ENCODE measurements at regions not wholly inside any gene's neighbourhood (a gene's known extent, or its start where the extent isn't known, plus 50 kb on each side); places are given as distances from the start of the nearest gene placed in this dataset.

GRCh38 chr14:37857774-37858266, 262.4 kb downstream of the TTC6 start (continued):
- TF ChIP-seq, protein P1, sequence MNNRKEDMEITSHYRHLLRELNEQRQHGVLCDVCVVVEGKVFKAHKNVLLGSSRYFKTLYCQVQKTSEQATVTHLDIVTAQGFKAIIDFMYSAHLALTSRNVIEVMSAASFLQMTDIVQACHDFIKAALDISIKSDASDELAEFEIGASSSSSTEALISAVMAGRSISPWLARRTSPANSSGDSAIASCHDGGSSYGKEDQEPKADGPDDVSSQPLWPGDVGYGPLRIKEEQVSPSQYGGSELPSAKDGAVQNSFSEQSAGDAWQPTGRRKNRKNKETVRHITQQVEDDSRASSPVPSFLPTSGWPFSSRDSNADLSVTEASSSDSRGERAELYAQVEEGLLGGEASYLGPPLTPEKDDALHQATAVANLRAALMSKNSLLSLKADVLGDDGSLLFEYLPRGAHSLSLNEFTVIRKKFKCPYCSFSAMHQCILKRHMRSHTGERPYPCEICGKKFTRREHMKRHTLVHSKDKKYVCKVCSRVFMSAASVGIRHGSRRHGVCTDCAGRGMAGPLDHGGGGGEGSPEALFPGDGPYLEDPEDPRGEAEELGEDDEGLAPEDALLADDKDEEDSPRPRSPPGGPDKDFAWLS (CRISPR knock-in tag; IDR thresholded peaks at IDR 0.05; ENCODE audit: borderline replicate concordance) = no peak
- no peak for TF ChIP-seq NAIF1 (CRISPR knock-in tag; IDR thresholded peaks at IDR 0.05; ENCODE audit: borderline replicate concordance)
- no peak for TF ChIP-seq BCL6 (CRISPR knock-in tag; IDR thresholded peaks at IDR 0.05)
- TF ChIP-seq HIVEP1 (CRISPR knock-in tag; IDR thresholded peaks at IDR 0.05) = no peak
- no peak for TF ChIP-seq ZNF382 (CRISPR knock-in tag; IDR thresholded peaks at IDR 0.05; ENCODE audit: borderline replicate concordance)
- no peak for TF ChIP-seq CERS6 (CRISPR knock-in tag; IDR thresholded peaks at IDR 0.05)
- peak; percentile 8 for TF ChIP-seq TEAD3 (CRISPR knock-in tag; optimal IDR thresholded peaks at IDR 0.05; ENCODE audit: borderline replicate concordance)
- TF ChIP-seq ZNF775 (CRISPR knock-in tag; IDR thresholded peaks at IDR 0.05; ENCODE audit: borderline replicate concordance) = no peak
- TF ChIP-seq NPAS2 (CRISPR knock-in tag; IDR thresholded peaks at IDR 0.05; ENCODE audit: borderline replicate concordance) = no peak
- TF ChIP-seq ASH2L (IDR thresholded peaks at IDR 0.05; ENCODE audit: insufficient read length, low read depth, low read length) = peak; percentile 2
- TF ChIP-seq ZNF207 (IDR thresholded peaks at IDR 0.05; ENCODE audit: borderline replicate concordance) = 0 out of 2 replicates have a peak, but pooled peaks have one; percentile 39
- TF ChIP-seq ZNF644 (CRISPR knock-in tag; IDR thresholded peaks at IDR 0.05; ENCODE audit: low read depth) = 0 out of 2 replicates have a peak, but pooled peaks have one; percentile 21
- TF ChIP-seq HNRNPK (IDR thresholded peaks at IDR 0.05; ENCODE audit: low read depth, low read length, poor library complexity, severe bottlenecking) = peak; percentile 95
- no peak for TF ChIP-seq CBX2 (IDR thresholded peaks at IDR 0.05; ENCODE audit: low read depth, low read length)
- TF ChIP-seq CBX2 (CRISPR knock-in tag; IDR thresholded peaks at IDR 0.05; ENCODE audit: low read depth) = no peak
- TF ChIP-seq ZNF543 (CRISPR knock-in tag; IDR thresholded peaks at IDR 0.05) = no peak
- no peak for TF ChIP-seq RXRB (CRISPR knock-in tag; IDR thresholded peaks at IDR 0.05; ENCODE audit: borderline replicate concordance)
- TF ChIP-seq FOXP1 (IDR thresholded peaks at IDR 0.05) = 0 out of 2 replicates have a peak, but pooled peaks have one; percentile 42
- TF ChIP-seq FOXP1 (CRISPR knock-in tag; IDR thresholded peaks at IDR 0.05) = no peak
- TF ChIP-seq, protein P2, sequence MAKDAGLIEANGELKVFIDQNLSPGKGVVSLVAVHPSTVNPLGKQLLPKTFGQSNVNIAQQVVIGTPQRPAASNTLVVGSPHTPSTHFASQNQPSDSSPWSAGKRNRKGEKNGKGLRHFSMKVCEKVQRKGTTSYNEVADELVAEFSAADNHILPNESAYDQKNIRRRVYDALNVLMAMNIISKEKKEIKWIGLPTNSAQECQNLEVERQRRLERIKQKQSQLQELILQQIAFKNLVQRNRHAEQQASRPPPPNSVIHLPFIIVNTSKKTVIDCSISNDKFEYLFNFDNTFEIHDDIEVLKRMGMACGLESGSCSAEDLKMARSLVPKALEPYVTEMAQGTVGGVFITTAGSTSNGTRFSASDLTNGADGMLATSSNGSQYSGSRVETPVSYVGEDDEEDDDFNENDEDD (CRISPR knock-in tag; IDR thresholded peaks at IDR 0.05; ENCODE audit: borderline replicate concordance) = no peak
- TF ChIP-seq NBN (conservative IDR thresholded peaks at IDR 0.05) = no peak; the same call in 1 of the 2 replicates
- TF ChIP-seq KLF12 (CRISPR knock-in tag; IDR thresholded peaks at IDR 0.05; ENCODE audit: borderline replicate concordance) = no peak
- TF ChIP-seq ZNF547 (CRISPR knock-in tag; IDR thresholded peaks at IDR 0.05) = 0 out of 2 replicates have a peak, but pooled peaks have one; percentile 47
- TF ChIP-seq, protein P3, sequence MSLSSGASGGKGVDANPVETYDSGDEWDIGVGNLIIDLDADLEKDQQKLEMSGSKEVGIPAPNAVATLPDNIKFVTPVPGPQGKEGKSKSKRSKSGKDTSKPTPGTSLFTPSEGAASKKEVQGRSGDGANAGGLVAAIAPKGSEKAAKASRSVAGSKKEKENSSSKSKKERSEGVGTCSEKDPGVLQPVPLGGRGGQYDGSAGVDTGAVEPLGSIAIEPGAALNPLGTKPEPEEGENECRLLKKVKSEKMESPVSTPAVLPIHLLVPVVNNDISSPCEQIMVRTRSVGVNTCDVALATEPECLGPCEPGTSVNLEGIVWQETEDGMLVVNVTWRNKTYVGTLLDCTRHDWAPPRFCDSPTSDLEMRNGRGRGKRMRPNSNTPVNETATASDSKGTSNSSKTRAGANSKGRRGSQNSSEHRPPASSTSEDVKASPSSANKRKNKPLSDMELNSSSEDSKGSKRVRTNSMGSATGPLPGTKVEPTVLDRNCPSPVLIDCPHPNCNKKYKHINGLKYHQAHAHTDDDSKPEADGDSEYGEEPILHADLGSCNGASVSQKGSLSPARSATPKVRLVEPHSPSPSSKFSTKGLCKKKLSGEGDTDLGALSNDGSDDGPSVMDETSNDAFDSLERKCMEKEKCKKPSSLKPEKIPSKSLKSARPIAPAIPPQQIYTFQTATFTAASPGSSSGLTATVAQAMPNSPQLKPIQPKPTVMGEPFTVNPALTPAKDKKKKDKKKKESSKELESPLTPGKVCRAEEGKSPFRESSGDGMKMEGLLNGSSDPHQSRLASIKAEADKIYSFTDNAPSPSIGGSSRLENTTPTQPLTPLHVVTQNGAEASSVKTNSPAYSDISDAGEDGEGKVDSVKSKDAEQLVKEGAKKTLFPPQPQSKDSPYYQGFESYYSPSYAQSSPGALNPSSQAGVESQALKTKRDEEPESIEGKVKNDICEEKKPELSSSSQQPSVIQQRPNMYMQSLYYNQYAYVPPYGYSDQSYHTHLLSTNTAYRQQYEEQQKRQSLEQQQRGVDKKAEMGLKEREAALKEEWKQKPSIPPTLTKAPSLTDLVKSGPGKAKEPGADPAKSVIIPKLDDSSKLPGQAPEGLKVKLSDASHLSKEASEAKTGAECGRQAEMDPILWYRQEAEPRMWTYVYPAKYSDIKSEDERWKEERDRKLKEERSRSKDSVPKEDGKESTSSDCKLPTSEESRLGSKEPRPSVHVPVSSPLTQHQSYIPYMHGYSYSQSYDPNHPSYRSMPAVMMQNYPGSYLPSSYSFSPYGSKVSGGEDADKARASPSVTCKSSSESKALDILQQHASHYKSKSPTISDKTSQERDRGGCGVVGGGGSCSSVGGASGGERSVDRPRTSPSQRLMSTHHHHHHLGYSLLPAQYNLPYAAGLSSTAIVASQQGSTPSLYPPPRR (CRISPR knock-in tag; IDR thresholded peaks at IDR 0.05; ENCODE audit: borderline replicate concordance) = no peak
